C1 segment of cervical spinal cord (tissue), 14 donors: ENCODE measurements at regions not wholly inside any gene's neighbourhood (a gene's known extent, or its start where the extent isn't known, plus 50 kb on each side); places are given as distances from the start of the nearest gene placed in this dataset.
"Not testable (repeated sequence)": the region's sequence is repeated elsewhere in the genome, so short reads cannot be mapped to it uniquely, and the experiment has no call there.

Experiments used
- DNase-seq, 14 donors: peaks; one replicate each; lab custom pipeline; 2025; lab: John Stamatoyannopoulos, UW

- no peak for DNase-seq
Observed at GRCh38 chr5:159586921-159587320, 256.6 kb upstream of the IL12B start.

- peak in 1 of 14 donors; percentile 9 for DNase-seq
Observed at GRCh38 chr5:159588941-159589340, 258.7 kb upstream of the IL12B start.

GRCh38 chr5:159593518-159594073, 263.3 kb upstream of the IL12B start:
- no peak for DNase-seq

- not testable (repeated sequence) for DNase-seq
Observed at GRCh38 chr5:159595561-159595960, 265.3 kb upstream of the IL12B start.

GRCh38 chr5:159601216-159601615, 270.9 kb upstream of the IL12B start:
- DNase-seq: no peak

GRCh38 chr5:159602434-159602833, 272.1 kb upstream of the IL12B start:
- no peak for DNase-seq

GRCh38 chr5:159605585-159605984, 275.3 kb upstream of the IL12B start:
- DNase-seq: no peak

- no peak for DNase-seq
Observed at GRCh38 chr5:159609359-159609758, 279.1 kb upstream of the IL12B start.

GRCh38 chr5:159610966-159611579, 280.8 kb upstream of the IL12B start:
- DNase-seq: no peak

- no peak for DNase-seq
Observed at GRCh38 chr5:159616952-159617351, 286.7 kb upstream of the IL12B start.

GRCh38 chr5:159619826-159620225, 289.5 kb upstream of the IL12B start:
- no peak for DNase-seq

- no peak for DNase-seq
Observed at GRCh38 chr5:159620853-159621540, 290.7 kb upstream of the IL12B start.

GRCh38 chr5:159628703-159629102, 287.6 kb upstream of the ADRA1B start:
- DNase-seq: no peak

GRCh38 chr5:159629158-159629557, 287.1 kb upstream of the ADRA1B start:
- no peak for DNase-seq

GRCh38 chr5:159630545-159630944, 285.7 kb upstream of the ADRA1B start:
- no peak for DNase-seq

GRCh38 chr5:159631001-159631400, 285.3 kb upstream of the ADRA1B start:
- no peak for DNase-seq

- no peak for DNase-seq
Observed at GRCh38 chr5:159632866-159633265, 283.4 kb upstream of the ADRA1B start.

- no peak for DNase-seq
Observed at GRCh38 chr5:159638481-159638880, 277.8 kb upstream of the ADRA1B start.

- DNase-seq: no peak
Observed at GRCh38 chr5:159638954-159639559, 277.2 kb upstream of the ADRA1B start.

GRCh38 chr5:159639590-159639989, 276.7 kb upstream of the ADRA1B start:
- no peak for DNase-seq

GRCh38 chr5:159640446-159640845, 275.8 kb upstream of the ADRA1B start:
- no peak for DNase-seq

GRCh38 chr5:159640921-159641320, 275.4 kb upstream of the ADRA1B start:
- no peak for DNase-seq
